B cell (primary cell): ENCODE measurements at regions not wholly inside any gene's neighbourhood (a gene's known extent, or its start where the extent isn't known, plus 50 kb on each side); places are given as distances from the start of the nearest gene placed in this dataset.
"Not testable (repeated sequence)": the region's sequence is repeated elsewhere in the genome, so short reads cannot be mapped to it uniquely, and the experiment has no call there.

Experiments used
- EZH2 ChIP-seq: IDR thresholded peaks from 2 replicates; pipeline ENCODE4 v1.6.1; 2012; ENCODE audit warnings: borderline replicate concordance, low read depth, mild to moderate bottlenecking, moderate library complexity, low read length; ENCODE audit not compliant: insufficient read depth, poor library complexity, severe bottlenecking
- TF ChIP-seq, protein P1 (sequence below): fragments of 200-600 bp; IDR thresholded peaks from one replicate; pipeline ENCODE4 v1.8.0; 2022; ENCODE audit warnings: antibody characterized with exemption, mild to moderate bottlenecking

GRCh38 chr10:27311809-27312208, 71.2 kb upstream of the ACBD5 start:
- TF ChIP-seq, protein P1, sequence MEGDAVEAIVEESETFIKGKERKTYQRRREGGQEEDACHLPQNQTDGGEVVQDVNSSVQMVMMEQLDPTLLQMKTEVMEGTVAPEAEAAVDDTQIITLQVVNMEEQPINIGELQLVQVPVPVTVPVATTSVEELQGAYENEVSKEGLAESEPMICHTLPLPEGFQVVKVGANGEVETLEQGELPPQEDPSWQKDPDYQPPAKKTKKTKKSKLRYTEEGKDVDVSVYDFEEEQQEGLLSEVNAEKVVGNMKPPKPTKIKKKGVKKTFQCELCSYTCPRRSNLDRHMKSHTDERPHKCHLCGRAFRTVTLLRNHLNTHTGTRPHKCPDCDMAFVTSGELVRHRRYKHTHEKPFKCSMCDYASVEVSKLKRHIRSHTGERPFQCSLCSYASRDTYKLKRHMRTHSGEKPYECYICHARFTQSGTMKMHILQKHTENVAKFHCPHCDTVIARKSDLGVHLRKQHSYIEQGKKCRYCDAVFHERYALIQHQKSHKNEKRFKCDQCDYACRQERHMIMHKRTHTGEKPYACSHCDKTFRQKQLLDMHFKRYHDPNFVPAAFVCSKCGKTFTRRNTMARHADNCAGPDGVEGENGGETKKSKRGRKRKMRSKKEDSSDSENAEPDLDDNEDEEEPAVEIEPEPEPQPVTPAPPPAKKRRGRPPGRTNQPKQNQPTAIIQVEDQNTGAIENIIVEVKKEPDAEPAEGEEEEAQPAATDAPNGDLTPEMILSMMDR, result not testable (repeated sequence)
- not testable (repeated sequence) for TF ChIP-seq EZH2
